K562 (cell line): ENCODE measurements at regions not wholly inside any gene's neighbourhood (a gene's known extent, or its start where the extent isn't known, plus 50 kb on each side); places are given as distances from the start of the nearest gene placed in this dataset.

Experiments
- TF ChIP-seq, protein P1 (sequence below): sonication (generic); formaldehyde crosslinking; IDR thresholded peaks from 2 replicates; pipeline ENCODE4 v1.8.1; 2023; ENCODE audit warnings: mild to moderate bottlenecking, missing genetic modification reagents
- TF ChIP-seq, protein P2 (sequence below): sonication (generic); formaldehyde crosslinking; IDR thresholded peaks from 2 replicates; pipeline ENCODE4 v1.8.0; 2023; ENCODE audit warnings: mild to moderate bottlenecking, missing genetic modification reagents

DNA sequence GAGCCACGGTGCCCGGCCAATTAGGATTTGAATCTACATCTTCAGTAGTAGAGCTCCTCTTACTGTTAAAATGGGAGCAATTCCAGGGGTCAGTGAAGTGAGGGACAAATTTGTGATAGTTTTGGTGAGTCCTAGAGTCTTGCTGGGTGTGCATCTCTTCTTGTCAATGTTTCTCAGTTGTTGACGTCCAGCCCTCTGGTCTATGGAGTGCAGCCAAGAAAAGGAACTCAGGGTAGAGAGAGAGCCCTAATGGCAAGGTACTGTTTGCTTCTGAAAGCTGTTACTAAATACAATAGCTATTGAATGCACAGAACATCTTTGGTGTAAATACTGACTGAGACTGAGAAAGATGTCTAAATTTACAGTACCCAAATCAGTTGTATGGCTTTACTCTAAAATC is 282.5 kb upstream of the SALL1 start:
- TF ChIP-seq, protein P1, sequence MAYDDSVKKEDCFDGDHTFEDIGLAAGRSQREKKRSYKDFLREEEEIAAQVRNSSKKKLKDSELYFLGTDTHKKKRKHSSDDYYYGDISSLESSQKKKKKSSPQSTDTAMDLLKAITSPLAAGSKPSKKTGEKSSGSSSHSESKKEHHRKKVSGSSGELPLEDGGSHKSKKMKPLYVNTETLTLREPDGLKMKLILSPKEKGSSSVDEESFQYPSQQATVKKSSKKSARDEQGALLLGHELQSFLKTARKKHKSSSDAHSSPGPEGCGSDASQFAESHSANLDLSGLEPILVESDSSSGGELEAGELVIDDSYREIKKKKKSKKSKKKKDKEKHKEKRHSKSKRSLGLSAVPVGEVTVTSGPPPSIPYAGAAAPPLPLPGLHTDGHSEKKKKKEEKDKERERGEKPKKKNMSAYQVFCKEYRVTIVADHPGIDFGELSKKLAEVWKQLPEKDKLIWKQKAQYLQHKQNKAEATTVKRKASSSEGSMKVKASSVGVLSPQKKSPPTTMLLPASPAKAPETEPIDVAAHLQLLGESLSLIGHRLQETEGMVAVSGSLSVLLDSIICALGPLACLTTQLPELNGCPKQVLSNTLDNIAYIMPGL (CRISPR knock-in tag): no peak
- TF ChIP-seq, protein P2, sequence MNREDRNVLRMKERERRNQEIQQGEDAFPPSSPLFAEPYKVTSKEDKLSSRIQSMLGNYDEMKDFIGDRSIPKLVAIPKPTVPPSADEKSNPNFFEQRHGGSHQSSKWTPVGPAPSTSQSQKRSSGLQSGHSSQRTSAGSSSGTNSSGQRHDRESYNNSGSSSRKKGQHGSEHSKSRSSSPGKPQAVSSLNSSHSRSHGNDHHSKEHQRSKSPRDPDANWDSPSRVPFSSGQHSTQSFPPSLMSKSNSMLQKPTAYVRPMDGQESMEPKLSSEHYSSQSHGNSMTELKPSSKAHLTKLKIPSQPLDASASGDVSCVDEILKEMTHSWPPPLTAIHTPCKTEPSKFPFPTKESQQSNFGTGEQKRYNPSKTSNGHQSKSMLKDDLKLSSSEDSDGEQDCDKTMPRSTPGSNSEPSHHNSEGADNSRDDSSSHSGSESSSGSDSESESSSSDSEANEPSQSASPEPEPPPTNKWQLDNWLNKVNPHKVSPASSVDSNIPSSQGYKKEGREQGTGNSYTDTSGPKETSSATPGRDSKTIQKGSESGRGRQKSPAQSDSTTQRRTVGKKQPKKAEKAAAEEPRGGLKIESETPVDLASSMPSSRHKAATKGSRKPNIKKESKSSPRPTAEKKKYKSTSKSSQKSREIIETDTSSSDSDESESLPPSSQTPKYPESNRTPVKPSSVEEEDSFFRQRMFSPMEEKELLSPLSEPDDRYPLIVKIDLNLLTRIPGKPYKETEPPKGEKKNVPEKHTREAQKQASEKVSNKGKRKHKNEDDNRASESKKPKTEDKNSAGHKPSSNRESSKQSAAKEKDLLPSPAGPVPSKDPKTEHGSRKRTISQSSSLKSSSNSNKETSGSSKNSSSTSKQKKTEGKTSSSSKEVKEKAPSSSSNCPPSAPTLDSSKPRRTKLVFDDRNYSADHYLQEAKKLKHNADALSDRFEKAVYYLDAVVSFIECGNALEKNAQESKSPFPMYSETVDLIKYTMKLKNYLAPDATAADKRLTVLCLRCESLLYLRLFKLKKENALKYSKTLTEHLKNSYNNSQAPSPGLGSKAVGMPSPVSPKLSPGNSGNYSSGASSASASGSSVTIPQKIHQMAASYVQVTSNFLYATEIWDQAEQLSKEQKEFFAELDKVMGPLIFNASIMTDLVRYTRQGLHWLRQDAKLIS: no peak
